GM12865 (cell line): ENCODE measurements at regions not wholly inside any gene's neighbourhood (a gene's known extent, or its start where the extent isn't known, plus 50 kb on each side); places are given as distances from the start of the nearest gene placed in this dataset.

Experiments used
- DNase-seq: peaks from one replicate; pipeline ENCODE4 v3.0.0; 2010; ENCODE audit warnings: low read depth
- H3K4me3 ChIP-seq: 2 replicates; pipeline ENCODE4 v1.5.1; 2011; ENCODE audit warnings: mild to moderate bottlenecking, low read depth, low read length, control low read depth
- CTCF ChIP-seq: IDR thresholded peaks from 2 replicates; pipeline ENCODE4 v1.5.1; 2011; ENCODE audit warnings: low read length, control low read depth, low read depth, inconsistent platforms; ENCODE audit not compliant: insufficient read depth; ENCODE audit errors: missing control alignments

DNA sequence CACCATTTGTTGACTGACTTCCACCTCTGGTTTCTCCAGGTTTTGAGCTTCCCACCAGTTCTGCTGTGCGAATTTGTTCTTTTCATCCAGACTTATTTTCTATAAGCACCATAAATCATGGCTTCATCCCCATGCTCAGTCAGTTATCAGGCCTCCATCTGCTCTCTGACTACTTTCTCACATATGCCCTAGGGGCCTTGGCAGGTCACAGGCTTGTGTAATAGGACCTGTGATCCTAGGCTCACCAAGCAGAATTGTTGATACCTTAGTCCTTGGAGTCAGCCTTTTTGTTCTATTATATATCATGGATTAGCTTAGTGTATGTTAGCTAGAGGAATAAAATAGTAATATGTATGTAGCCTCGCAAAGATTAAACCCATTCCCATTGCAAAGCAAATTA is 284.2 kb upstream of the TANK start:
- DNase-seq: no peak
- no peak overlapping the region for H3K4me3 ChIP-seq
- no peak for TF ChIP-seq CTCF

GRCh38 chr2:160876765-160877164 is 283.5 kb upstream of the TANK start:
- no peak for TF ChIP-seq CTCF
- no peak for DNase-seq
- no peak overlapping the region for H3K4me3 ChIP-seq

DNA sequence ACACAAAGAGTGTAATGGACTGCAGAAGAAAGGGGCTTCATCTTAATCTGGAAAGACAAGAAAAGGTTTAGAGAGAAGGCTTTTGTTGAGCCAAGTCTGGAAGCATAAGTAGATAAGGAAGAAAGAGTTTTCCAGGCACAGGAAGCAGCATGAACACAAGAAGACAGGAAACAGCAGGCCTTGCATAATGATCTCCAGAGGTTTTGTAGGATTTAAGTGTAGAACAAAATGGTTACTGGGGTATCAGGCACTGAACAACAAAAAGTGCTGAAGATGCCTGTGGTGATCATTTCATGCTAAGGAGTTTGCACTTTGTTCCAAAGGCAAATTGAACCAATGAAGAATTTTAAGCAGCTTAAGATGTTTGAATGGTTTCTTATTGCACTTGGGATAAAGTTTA is 281.6 kb upstream of the TANK start:
- TF ChIP-seq CTCF: no peak
- DNase-seq: no peak
- no peak overlapping the region for H3K4me3 ChIP-seq

DNA sequence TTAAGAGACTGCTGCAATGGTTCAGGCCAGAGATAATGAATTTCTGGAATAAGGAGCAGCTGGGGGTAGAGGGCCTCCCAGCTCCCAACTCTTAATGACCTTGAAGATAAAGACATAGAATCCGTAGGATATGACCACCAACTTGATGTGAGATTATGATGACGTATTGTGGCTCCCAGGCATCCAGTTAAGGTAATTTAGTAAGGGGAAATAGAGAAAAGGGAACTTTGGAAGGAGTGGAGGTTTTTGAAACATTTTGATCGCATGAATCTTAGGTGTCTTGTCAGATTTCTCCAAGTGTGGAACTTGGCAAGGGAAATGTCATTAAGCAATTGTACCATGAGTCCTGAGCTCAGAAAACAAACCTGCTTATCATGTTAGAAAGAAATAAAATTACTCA is 277.3 kb upstream of the TANK start:
- TF ChIP-seq CTCF: no peak
- no peak for DNase-seq
- no peak overlapping the region for H3K4me3 ChIP-seq

DNA sequence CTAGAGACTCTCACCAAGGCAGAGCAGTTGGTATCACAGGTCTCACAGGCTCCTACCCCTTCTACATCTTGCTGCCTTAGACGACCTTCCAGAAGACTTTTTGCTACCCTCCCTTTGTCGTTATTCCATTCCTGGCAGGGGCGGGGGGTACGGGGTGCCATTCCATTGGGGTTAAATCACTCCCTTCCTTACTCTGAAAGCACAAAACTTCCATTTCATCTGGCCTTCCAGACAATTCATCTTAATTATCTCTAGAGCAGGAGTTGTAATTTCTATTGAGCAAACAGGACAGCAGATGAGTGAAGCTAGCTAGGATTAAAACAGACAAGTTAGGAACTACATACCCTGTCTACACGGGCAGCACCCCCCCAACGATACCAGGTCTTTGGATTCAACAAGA is 276.2 kb upstream of the TANK start:
- no peak for TF ChIP-seq CTCF
- no peak overlapping the region for H3K4me3 ChIP-seq
- DNase-seq: no peak

DNA sequence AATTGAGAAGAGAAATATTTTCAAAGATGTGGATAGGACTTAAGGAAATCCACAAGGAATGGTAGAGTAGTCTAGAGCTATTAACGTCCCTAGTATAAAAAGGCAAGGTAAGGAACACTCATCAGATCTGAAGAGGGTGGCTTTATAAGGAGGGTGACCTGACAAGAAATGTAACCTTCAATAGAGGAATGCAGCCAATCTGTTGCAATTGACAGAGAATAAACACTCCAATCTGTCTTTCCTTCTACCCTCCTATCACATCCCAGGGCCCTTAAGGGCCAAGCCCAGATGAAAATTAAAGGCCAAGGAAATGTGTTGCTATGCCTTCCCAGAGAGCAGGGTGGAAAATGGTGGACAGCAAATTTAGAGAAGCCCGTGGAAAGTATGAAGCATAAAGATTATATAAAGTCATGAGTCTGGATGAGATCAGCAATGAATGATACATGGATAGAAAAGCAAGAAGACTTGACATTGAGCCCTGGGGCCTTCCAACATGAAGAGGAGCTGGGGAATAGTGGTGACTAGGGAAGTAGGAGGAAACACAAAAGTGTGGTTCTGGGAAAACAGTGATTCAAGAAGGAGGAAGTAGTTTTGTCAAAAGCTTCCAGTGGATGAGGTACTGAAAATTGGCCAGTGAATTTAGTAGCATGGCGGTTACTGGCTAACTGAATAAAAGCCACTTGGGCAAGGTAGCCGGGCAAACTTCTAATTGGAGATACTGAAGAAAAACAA is 270.6 kb upstream of the TANK start:
- DNase-seq: no peak
- no peak overlapping the region for H3K4me3 ChIP-seq
- no peak for TF ChIP-seq CTCF
